Cerebellar nuclear complex (tissue), 1 donor: ENCODE measurements at regions not wholly inside any gene's neighbourhood (a gene's known extent, or its start where the extent isn't known, plus 50 kb on each side); places are given as distances from the start of the nearest gene placed in this dataset.

Experiments
- DNase-seq, 2 experiments: peaks; one replicate each; lab custom pipeline; 2025; lab: John Stamatoyannopoulos, UW

- DNase-seq: no peak
These were observed 107.1 kb upstream of the BACH2 start for GRCh38 chr6:90403489-90404381.

- no peak for DNase-seq
These were observed 106.2 kb upstream of the BACH2 start for GRCh38 chr6:90402831-90403192.

- no peak for DNase-seq
These were observed 105.5 kb upstream of the BACH2 start for GRCh38 chr6:90401933-90402830.

- no peak for DNase-seq
These were observed 103.3 kb upstream of the BACH2 start for GRCh38 chr6:90399970-90400369.

GRCh38 chr6:90397929-90398674, 101.5 kb upstream of the BACH2 start:
- no peak for DNase-seq

- DNase-seq: no peak
These were observed 100.4 kb upstream of the BACH2 start for GRCh38 chr6:90397047-90397446.

GRCh38 chr6:90393232-90393884, 96.7 kb upstream of the BACH2 start:
- no peak for DNase-seq

GRCh38 chr6:90390379-90390778, 93.7 kb upstream of the BACH2 start:
- no peak for DNase-seq

- no peak for DNase-seq
These were observed 91.8 kb upstream of the BACH2 start for GRCh38 chr6:90388395-90388794.

- no peak for DNase-seq
These were observed 91.2 kb upstream of the BACH2 start for GRCh38 chr6:90387826-90388225.

GRCh38 chr6:90387383-90387775, 90.7 kb upstream of the BACH2 start:
- DNase-seq: no peak

GRCh38 chr6:90386399-90387382, 90.0 kb upstream of the BACH2 start:
- no peak for DNase-seq

- no peak for DNase-seq
These were observed 89.2 kb upstream of the BACH2 start for GRCh38 chr6:90385759-90386313.

GRCh38 chr6:90384720-90385119, 88.1 kb upstream of the BACH2 start:
- DNase-seq: no peak

- no peak for DNase-seq
These were observed 86.7 kb upstream of the BACH2 start for GRCh38 chr6:90383196-90383822.

- DNase-seq: no peak
These were observed 86.1 kb upstream of the BACH2 start for GRCh38 chr6:90382760-90383159.

- no peak for DNase-seq
These were observed 79.2 kb upstream of the BACH2 start for GRCh38 chr6:90375681-90376439.

- DNase-seq: no peak
These were observed 77.6 kb upstream of the BACH2 start for GRCh38 chr6:90374201-90374600.

GRCh38 chr6:90372885-90373284, 76.2 kb upstream of the BACH2 start:
- DNase-seq: no peak
